ENCODE measurements at regions not wholly inside any gene's neighbourhood (a gene's known extent, or its start where the extent isn't known, plus 50 kb on each side); places are given as distances from the start of the nearest gene placed in this dataset.
"Not testable (repeated sequence)": the region's sequence is repeated elsewhere in the genome, so short reads cannot be mapped to it uniquely, and the experiment has no call there.

- not testable (repeated sequence) for TF ChIP-seq CTCF, POLR2A, EP300 (IDR thresholded peaks at IDR 0.05)
Observed at GRCh38 chr9:40930426-40930825, 198.1 kb downstream of the FOXD4L6 start.

Data from sigmoid colon (tissue), 4 donors.